DMS153 treated with DMSO at 0.1 percent for 48 hours (cell line): ENCODE measurements at regions not wholly inside any gene's neighbourhood (a gene's known extent, or its start where the extent isn't known, plus 50 kb on each side); places are given as distances from the start of the nearest gene placed in this dataset.
"Not testable (repeated sequence)": the region's sequence is repeated elsewhere in the genome, so short reads cannot be mapped to it uniquely, and the experiment has no call there.

Source experiments
- DNase-seq: peaks from one replicate; lab custom pipeline; 2025; ENCODE audit not compliant: unreplicated experiment; lab: John Stamatoyannopoulos, UW

GRCh38 chr3:13195374-13195773, 122.1 kb upstream of the IQSEC1 start:
- no peak for DNase-seq

DNA sequence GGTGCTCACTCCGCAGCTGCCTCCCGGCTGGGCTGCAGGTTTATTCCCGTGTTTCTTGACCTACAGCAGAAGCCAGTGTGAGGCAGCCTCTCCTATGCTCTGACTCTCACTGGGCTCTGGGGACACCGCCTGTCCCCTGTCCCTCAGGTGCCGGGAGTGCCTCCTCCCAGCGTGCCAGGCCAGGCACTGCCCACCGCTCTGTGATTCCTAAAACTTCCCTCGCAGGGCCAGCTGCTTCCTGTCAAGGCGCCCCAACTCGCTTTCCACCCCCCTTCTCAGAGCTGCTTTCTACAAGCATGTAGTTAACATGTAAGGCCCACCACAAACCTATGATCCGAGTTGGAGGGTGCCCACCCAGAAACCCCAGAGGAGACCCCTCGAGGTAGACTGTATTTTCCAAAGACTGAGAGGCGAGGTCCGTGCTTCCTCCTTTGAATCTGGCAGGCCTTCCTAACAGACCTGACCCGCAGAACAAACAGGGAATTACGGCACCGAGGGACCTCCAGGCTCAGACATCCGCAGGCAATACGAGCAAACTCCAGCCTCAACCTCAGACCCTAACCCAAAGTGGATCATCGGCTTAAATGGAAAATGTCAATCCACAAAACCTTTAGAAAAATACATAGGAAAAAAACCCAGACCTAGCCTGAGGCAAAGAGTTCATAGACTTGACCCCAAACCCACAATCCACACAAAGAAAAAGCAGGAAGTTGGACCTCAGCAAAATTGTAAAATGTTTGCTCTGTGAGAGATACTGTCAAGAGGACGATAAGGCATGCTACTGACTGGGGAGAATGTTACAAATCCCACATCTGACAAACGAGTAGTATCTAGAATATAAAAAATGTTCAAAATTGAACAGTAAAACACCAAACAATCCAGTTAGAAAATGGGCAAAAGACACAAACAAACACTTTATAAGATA, 121.3 kb upstream of the IQSEC1 start:
- DNase-seq = no peak

DNA sequence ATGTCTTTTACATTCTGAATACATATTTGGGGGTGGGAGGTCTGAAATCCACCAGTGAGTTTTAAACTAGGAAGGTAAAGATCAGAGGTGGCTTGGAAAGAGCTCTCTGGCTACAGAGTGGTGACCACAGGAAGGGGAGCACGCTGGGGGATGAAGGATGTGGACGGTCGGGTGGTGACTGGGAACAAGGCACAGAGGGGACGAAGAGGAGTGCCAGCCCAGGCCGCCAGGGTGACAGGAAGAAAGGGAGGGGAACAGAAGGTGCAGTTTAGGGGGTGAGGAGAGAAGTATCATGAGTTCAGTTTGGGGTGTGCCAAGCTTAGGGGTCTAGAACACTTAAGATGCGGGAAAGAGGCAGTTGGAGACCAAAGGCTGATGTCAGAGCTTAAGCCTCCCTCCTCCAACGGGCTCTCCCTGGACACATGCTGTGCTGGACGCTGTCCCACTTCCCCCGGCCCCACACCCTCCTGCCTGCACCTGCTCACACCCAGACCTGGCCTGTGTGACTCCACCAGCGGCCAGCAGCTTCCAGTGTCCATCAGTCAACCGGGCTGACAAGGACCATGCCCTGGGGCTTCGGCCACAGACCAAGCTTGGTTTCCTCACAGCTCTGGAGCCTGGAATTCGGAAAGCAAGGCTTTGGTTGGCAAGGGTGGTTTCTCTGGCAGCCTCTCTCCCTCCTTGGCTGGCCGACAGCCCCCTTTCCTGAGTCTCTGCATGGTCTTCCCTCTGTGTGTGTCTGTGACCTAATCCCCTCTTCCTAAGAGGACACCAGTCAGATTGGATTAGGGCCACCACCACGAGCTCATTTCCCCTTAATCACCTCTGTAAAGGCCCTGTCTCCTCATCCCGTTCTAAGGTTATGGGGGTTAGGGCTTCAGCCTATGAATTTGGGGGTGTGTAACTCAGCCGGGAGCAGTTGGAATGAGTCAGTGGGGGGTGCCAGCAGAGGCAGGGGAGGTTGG, 120.4 kb upstream of the IQSEC1 start:
- no peak for DNase-seq

- no peak for DNase-seq
These were observed 119.4 kb upstream of the IQSEC1 start for GRCh38 chr3:13192471-13193213.

- DNase-seq = no peak
These were observed 117.8 kb upstream of the IQSEC1 start for GRCh38 chr3:13191016-13191415.

GRCh38 chr3:13190378-13190765, 117.1 kb upstream of the IQSEC1 start:
- no peak for DNase-seq

- no peak for DNase-seq
These were observed 116.6 kb upstream of the IQSEC1 start for GRCh38 chr3:13189639-13190377.

DNA sequence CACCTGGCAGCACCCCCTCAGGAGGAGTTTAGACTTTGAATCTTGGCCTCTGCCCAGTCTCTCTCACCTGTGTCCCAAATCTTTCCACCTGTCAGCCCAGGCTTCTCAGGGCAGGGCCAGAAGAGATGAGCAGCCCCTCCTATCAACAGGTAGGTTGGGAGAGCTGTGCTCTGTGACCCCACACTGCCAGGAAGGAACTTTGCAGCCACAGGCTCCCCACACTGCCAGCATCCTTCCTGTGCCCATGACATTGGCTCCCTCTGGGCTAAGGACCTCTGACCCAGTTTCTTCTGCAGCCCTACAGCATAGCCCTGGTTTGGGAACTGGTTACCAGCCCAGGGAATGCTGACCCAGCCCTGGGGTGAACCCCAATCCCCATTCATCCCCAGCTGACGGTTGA, 115.7 kb upstream of the IQSEC1 start:
- no peak for DNase-seq

- DNase-seq = no peak
These were observed 115.1 kb upstream of the IQSEC1 start for GRCh38 chr3:13188181-13188779.

DNA sequence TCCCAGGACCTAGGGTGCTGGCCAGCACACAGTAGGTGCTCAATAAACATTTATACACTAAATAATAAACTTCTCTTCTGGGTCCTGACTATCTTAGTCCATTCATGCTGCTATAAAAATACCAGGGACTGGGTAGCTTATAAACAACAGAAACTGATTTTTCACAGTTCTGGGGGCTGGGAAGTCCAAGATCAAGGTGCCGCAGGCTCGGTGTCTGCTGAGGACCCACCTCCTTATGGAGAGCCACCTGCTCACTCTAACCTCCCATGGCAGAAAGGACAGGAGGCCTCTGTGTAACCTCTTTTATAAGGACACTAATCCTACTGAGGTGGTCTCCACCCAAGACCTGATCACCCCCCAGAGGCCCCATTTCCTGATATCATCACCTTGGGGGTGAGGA, 114.4 kb upstream of the IQSEC1 start:
- no peak for DNase-seq

GRCh38 chr3:13186435-13186815, 113.2 kb upstream of the IQSEC1 start:
- no peak for DNase-seq

- no peak for DNase-seq
These were observed 112.7 kb upstream of the IQSEC1 start for GRCh38 chr3:13185737-13186434.

- DNase-seq = not testable (repeated sequence)
These were observed 106.5 kb upstream of the IQSEC1 start for GRCh38 chr3:13179582-13180210.

DNA sequence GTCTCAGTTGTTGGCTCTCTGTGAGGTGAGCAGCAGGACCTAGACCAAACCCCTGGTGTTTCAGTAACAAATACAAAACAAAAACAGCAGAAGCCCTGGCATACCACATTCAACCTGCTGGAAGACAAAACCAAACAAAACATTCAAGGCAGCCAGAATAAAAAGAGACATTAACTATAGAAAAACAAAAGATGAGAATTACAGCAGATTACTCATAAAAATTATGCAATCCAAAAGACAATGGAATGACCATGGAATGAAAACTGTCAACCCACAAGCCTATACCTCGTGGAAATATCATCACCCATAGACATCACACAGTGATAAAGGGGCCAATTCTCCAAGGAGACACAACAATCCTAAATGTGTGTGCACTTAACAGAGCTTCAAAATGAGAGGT, 106.0 kb upstream of the IQSEC1 start:
- DNase-seq = no peak

GRCh38 chr3:13178107-13178506, 104.9 kb upstream of the IQSEC1 start:
- DNase-seq = no peak

DNA sequence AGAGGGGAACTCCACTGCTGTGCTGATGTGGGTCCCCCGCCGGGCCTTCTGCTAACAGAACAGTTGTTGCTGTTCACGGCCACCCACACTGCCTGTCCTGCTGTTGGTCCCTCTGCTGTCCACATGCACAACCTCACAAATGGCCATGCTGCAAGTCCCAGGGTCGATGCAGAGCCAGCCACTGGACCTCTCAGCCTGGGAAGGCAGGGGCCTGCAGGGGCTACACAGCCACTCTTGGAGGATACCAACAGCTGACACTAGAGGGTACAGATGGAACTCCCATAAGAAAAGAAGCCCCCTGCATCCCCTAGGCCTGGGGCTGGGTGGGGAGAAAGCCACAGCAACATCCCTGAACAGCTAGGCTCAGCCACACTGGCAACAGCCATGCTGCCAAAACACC, 104.4 kb upstream of the IQSEC1 start:
- no peak for DNase-seq

- no peak for DNase-seq
These were observed 104.0 kb upstream of the IQSEC1 start for GRCh38 chr3:13177236-13177635.

DNA sequence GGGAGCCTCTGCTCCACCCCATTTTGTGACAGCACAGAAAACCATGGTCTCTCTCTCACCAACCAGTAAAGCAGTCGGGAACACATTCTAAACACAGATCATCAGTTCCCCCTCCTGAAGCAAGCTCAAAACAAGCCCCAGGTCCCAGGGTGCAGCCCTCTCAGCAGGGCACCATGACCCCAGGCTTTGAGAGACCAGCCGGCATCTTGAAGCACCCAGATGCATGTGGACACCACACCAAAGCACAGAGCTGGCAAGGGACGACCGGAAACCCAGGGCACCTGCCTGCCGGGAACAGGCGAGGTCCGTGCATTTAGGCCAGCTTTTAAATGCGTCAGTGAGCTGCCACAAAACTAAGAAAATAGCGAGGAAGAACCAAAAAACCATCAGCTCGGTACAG, 103.2 kb upstream of the IQSEC1 start:
- no peak for DNase-seq

DNA sequence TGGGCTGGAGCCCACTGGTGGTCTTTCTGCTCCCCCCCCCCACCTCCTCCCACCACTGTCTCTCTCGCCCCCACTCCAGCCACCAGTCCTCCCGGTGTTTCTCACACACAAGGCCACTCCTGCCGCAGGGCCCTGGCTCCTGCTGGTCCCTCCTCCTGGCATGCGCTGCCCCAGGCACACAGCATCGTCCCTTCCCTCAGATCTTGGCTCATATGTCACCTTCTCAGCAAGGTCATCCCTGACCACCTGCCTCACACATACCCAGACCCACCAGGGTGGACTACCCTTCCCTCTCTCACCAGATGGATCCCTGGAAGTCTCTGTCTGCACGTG, 101.5 kb upstream of the IQSEC1 start:
- no peak for DNase-seq
